ENCODE measurements at regions not wholly inside any gene's neighbourhood (a gene's known extent, or its start where the extent isn't known, plus 50 kb on each side); places are given as distances from the start of the nearest gene placed in this dataset.

DNA sequence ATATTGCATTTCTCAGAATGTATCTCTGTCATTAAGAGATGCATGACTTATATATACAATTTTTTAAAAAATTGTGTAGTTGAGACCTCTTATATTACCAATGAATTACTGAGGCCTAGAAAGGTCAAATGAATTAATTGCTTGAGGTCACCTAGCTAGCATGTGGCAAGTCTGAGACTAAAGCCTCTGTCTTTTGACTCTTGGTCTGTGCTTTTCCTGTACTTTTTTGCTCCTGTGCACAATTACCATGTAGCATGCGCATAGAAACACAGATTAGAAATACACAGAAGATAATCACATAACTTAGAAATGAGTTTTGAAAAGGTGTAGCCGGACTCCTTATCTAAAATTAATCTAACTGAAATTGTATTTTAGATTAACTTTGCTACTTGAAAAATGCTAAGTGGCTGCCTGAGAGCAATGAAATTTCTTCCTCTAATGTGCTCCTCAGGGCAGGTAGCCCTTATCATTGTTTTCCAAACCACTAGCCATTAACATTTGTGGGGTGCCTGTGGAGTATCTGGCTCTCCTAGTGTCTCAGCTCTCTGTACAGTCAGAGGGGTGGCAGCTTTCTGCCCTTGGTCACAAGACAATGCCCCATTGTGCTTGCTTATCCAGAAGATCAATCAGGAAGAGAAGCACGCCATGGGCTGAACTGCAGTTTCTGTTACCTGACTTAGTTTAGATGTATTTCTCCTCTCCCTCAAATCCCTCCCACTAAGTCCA lies 119.6 kb downstream of the RFC3 start:
- H3K9ac ChIP-seq (replicated peaks; ENCODE audit: extremely low read depth, insufficient read depth, low read length), result no peak overlapping the region
- no peaks in the 10 kb centered on the region for H3K27me3 ChIP-seq (ENCODE audit: control insufficient read depth in 2 of 2, insufficient read depth in 2 of 2, low read length in 2 of 2)
- ChIA-PET CTCF (interaction anchor here (0.9 to 1.1 kb wide), 2 partner anchors 137 to 1227 kb away, joined by 3 read pairs; no protein-coding TSS in a partner anchor), POLR2A (no interaction called here)
- no peaks in the 10 kb centered on the region for H3K79me2 ChIP-seq (ENCODE audit: control insufficient read depth, insufficient read depth, low read length)
- H3K36me3 ChIP-seq (ENCODE audit: control insufficient read depth in 2 of 2, extremely low read depth in 1 of 2, insufficient read depth in 2 of 2, low read length in 2 of 2), result no peaks in the 10 kb centered on the region
- BruUV-seq (replicated peaks), result no TSS peak
- TF ChIP-seq FOS (IDR thresholded peaks at IDR 0.05; ENCODE audit: borderline replicate concordance, insufficient read depth, low read length) (no peak), JUN (IDR thresholded peaks at IDR 0.05; ENCODE audit: borderline replicate concordance, insufficient read depth, insufficient read length, low read depth) (no peak), MYC (IDR thresholded peaks at IDR 0.05; ENCODE audit: low read depth, low read length) (no peak), POLR2AphosphoS5 (IDR thresholded peaks at IDR 0.05; ENCODE audit: insufficient read depth, low read depth, low read length) (no peak), EZH2 (IDR thresholded peaks at IDR 0.05; ENCODE audit: borderline replicate concordance, low read depth, low read length, severe bottlenecking) (no peak), GATA2 (IDR thresholded peaks at IDR 0.05; ENCODE audit: insufficient read depth, insufficient read length, low read depth, low read length) (no peak), MAX (IDR thresholded peaks at IDR 0.05; ENCODE audit: insufficient read depth, insufficient read length) (no peak), CTCF (IDR thresholded peaks at IDR 0.05; ENCODE audit: extremely low read depth in 1 of 2, insufficient read depth in 1 of 2, low read depth in 1 of 2, low read length in 2 of 2) (no peak), POLR2A (IDR thresholded peaks at IDR 0.05; ENCODE audit: low read depth, low read length) (no peak)
- H3K27ac ChIP-seq (ENCODE audit: insufficient read depth, low read depth, low read length), result no peak overlapping the region
- no peak overlapping the region for H3K4me3 ChIP-seq (replicated peaks in 1 of 3; ENCODE audit: insufficient read depth in 1 of 3, low read depth in 1 of 3, low read length in 3 of 3)
- FAIRE-seq, result peak; percentile 61
- H4K20me1 ChIP-seq (replicated peaks; ENCODE audit: control insufficient read depth, extremely low read depth, insufficient read depth, low read length), result no peaks in the 10 kb centered on the region
- dilution Hi-C loops (cut with MboI; ENCODE audit: extremely low pct_ligation_motif_present, low sequenced_read_pairs) (no loop called here), intact Hi-C loops (cut with micrococcal nuclease) (no loop called here)
- H3K4me2 ChIP-seq (ENCODE audit: insufficient read depth, low read length), result no peak overlapping the region
- H3K9me1 ChIP-seq (replicated peaks; ENCODE audit: control insufficient read depth, extremely low read depth, insufficient read depth, low read length), result no peaks in the 10 kb centered on the region
- DNase-seq (ENCODE audit: low read depth, low spot score), result peak; percentile 13
- H3K9me3 ChIP-seq (replicated peaks; ENCODE audit: control insufficient read depth, insufficient read depth, low read length), result no peaks in the 10 kb centered on the region
- no peaks in the 10 kb centered on the region for H3K4me1 ChIP-seq (ENCODE audit: control insufficient read depth, extremely low read depth, insufficient read depth, low read length)
- H2AFZ ChIP-seq (ENCODE audit: low read depth, low read length), result no peak overlapping the region
